ENCODE measurements at regions not wholly inside any gene's neighbourhood (a gene's known extent, or its start where the extent isn't known, plus 50 kb on each side); places are given as distances from the start of the nearest gene placed in this dataset.

GRCh38 chr5:57764479-57765089 is 282.0 kb upstream of the ACTBL2 start:
- no peak for TF ChIP-seq GATA2 (IDR thresholded peaks at IDR 0.05; ENCODE audit: low read depth, low read length)
- TF ChIP-seq GATA3 (IDR thresholded peaks at IDR 0.05; ENCODE audit: low read depth, low read length), result no peak

GRCh38 chr5:57761513-57761912 is 278.9 kb upstream of the ACTBL2 start:
- TF ChIP-seq GATA3 (IDR thresholded peaks at IDR 0.05; ENCODE audit: low read depth, low read length) (no peak), GATA2 (IDR thresholded peaks at IDR 0.05; ENCODE audit: low read depth, low read length) (no peak)

GRCh38 chr5:57754616-57755015 is 272.0 kb upstream of the ACTBL2 start:
- TF ChIP-seq GATA2 (IDR thresholded peaks at IDR 0.05; ENCODE audit: low read depth, low read length) (no peak), GATA3 (IDR thresholded peaks at IDR 0.05; ENCODE audit: low read depth, low read length) (no peak)

GRCh38 chr5:57753446-57753845 is 270.8 kb upstream of the ACTBL2 start:
- TF ChIP-seq GATA3 (IDR thresholded peaks at IDR 0.05; ENCODE audit: low read depth, low read length) (no peak), GATA2 (IDR thresholded peaks at IDR 0.05; ENCODE audit: low read depth, low read length) (no peak)

- TF ChIP-seq GATA2 (IDR thresholded peaks at IDR 0.05; ENCODE audit: low read depth, low read length) (no peak), GATA3 (IDR thresholded peaks at IDR 0.05; ENCODE audit: low read depth, low read length) (no peak)
These were observed 269.1 kb upstream of the ACTBL2 start for GRCh38 chr5:57751710-57752109.

GRCh38 chr5:57750891-57751290 is 268.3 kb upstream of the ACTBL2 start:
- TF ChIP-seq GATA3 (IDR thresholded peaks at IDR 0.05; ENCODE audit: low read depth, low read length) (no peak), GATA2 (IDR thresholded peaks at IDR 0.05; ENCODE audit: low read depth, low read length) (no peak)

- TF ChIP-seq GATA2 (IDR thresholded peaks at IDR 0.05; ENCODE audit: low read depth, low read length), result no peak
- no peak for TF ChIP-seq GATA3 (IDR thresholded peaks at IDR 0.05; ENCODE audit: low read depth, low read length)
These were observed 267.7 kb upstream of the ACTBL2 start for GRCh38 chr5:57750282-57750681.

GRCh38 chr5:57749396-57749795 is 266.8 kb upstream of the ACTBL2 start:
- TF ChIP-seq GATA2 (IDR thresholded peaks at IDR 0.05; ENCODE audit: low read depth, low read length) (no peak), GATA3 (IDR thresholded peaks at IDR 0.05; ENCODE audit: low read depth, low read length) (no peak)

GRCh38 chr5:57745700-57746651 is 263.4 kb upstream of the ACTBL2 start:
- TF ChIP-seq GATA3 (IDR thresholded peaks at IDR 0.05; ENCODE audit: low read depth, low read length) (no peak), GATA2 (IDR thresholded peaks at IDR 0.05; ENCODE audit: low read depth, low read length) (no peak)

- TF ChIP-seq GATA3 (IDR thresholded peaks at IDR 0.05; ENCODE audit: low read depth, low read length) (no peak), GATA2 (IDR thresholded peaks at IDR 0.05; ENCODE audit: low read depth, low read length) (no peak)
These were observed 262.4 kb upstream of the ACTBL2 start for GRCh38 chr5:57745029-57745428.

- no peak for TF ChIP-seq GATA3 (IDR thresholded peaks at IDR 0.05; ENCODE audit: low read depth, low read length)
- TF ChIP-seq GATA2 (IDR thresholded peaks at IDR 0.05; ENCODE audit: low read depth, low read length), result no peak
These were observed 258.7 kb upstream of the ACTBL2 start for GRCh38 chr5:57741336-57741735.

GRCh38 chr5:57738787-57739186 is 256.2 kb upstream of the ACTBL2 start:
- TF ChIP-seq GATA2 (IDR thresholded peaks at IDR 0.05; ENCODE audit: low read depth, low read length), result no peak
- TF ChIP-seq GATA3 (IDR thresholded peaks at IDR 0.05; ENCODE audit: low read depth, low read length), result no peak

- TF ChIP-seq GATA2 (IDR thresholded peaks at IDR 0.05; ENCODE audit: low read depth, low read length) (no peak), GATA3 (IDR thresholded peaks at IDR 0.05; ENCODE audit: low read depth, low read length) (no peak)
These were observed 255.7 kb upstream of the ACTBL2 start for GRCh38 chr5:57738301-57738700.

- TF ChIP-seq GATA2 (IDR thresholded peaks at IDR 0.05; ENCODE audit: low read depth, low read length), result no peak
- no peak for TF ChIP-seq GATA3 (IDR thresholded peaks at IDR 0.05; ENCODE audit: low read depth, low read length)
These were observed 254.1 kb upstream of the ACTBL2 start for GRCh38 chr5:57736716-57737115.

GRCh38 chr5:57734296-57734695 is 251.7 kb upstream of the ACTBL2 start:
- TF ChIP-seq GATA3 (IDR thresholded peaks at IDR 0.05; ENCODE audit: low read depth, low read length) (no peak), GATA2 (IDR thresholded peaks at IDR 0.05; ENCODE audit: low read depth, low read length) (no peak)
